Activated CD4-positive, alpha-beta memory T cell treated with anti-CD3 and anti-CD28 coated beads for 36 hours (primary cell): ENCODE measurements at regions not wholly inside any gene's neighbourhood (a gene's known extent, or its start where the extent isn't known, plus 50 kb on each side); places are given as distances from the start of the nearest gene placed in this dataset.
"Not testable (repeated sequence)": the region's sequence is repeated elsewhere in the genome, so short reads cannot be mapped to it uniquely, and the experiment has no call there.

ENCODE experiments used
- CTCF ChIA-PET: fragments of 350-600 bp; sonication (Branson Sonifier 250); formaldehyde crosslinking; loops from one replicate; lab custom pipeline; 2021; ENCODE audit warnings: antibody characterized with exemption, inconsistent platforms; lab: Charles Lee
- POLR2A ChIA-PET: fragments of 350-600 bp; sonication (Branson Sonifier 250); formaldehyde crosslinking; loops from one replicate; lab custom pipeline; 2021; ENCODE audit warnings: antibody characterized with exemption; lab: Charles Lee
- DNase-seq: peaks from one replicate; pipeline ENCODE4 v3.0.0-alpha.2; 2020
- H3K27ac Mint-ChIP-seq: one replicate; pipeline ENCODE4 v1.8.0; 2021; ENCODE audit warnings: mixed read lengths
- H3K27me3 Mint-ChIP-seq: one replicate; pipeline ENCODE4 v1.8.0; 2021; ENCODE audit warnings: mixed read lengths
- H3K36me3 Mint-ChIP-seq: one replicate; pipeline ENCODE4 v1.8.0; 2021; ENCODE audit warnings: mixed read lengths
- H3K4me1 Mint-ChIP-seq: one replicate; pipeline ENCODE4 v1.8.0; 2021; ENCODE audit warnings: low read depth, mixed read lengths
- H3K4me3 Mint-ChIP-seq: one replicate; pipeline ENCODE4 v1.8.0; 2021; ENCODE audit warnings: mild to moderate bottlenecking, mixed read lengths
- H3K9me3 Mint-ChIP-seq: one replicate; pipeline ENCODE4 v1.8.0; 2021; ENCODE audit warnings: mixed read lengths
- intact Hi-C: fragments of 100-400 bp; cut with micrococcal nuclease; formaldehyde crosslinking; loops from one replicate; pipeline ENCODE4 v1.15.1; 2023

GRCh38 chr6:114626226-114626625, 283.4 kb upstream of the HS3ST5 start:
- DNase-seq, intact Hi-C loops, H3K4me1 Mint-ChIP-seq, H3K27me3 Mint-ChIP-seq, CTCF ChIA-PET, H3K4me3 Mint-ChIP-seq, POLR2A ChIA-PET, H3K36me3 Mint-ChIP-seq, H3K27ac Mint-ChIP-seq: not testable (repeated sequence)
- peaks cover 13% of the 10 kb centered on the region for H3K9me3 Mint-ChIP-seq

- H3K27ac Mint-ChIP-seq, result no peak overlapping the region
- H3K4me3 Mint-ChIP-seq, result no peak overlapping the region
- no peaks in the 10 kb centered on the region for H3K4me1 Mint-ChIP-seq
- no peaks in the 10 kb centered on the region for H3K36me3 Mint-ChIP-seq
- CTCF ChIA-PET, result no interaction called here
- H3K9me3 Mint-ChIP-seq, result no peaks in the 10 kb centered on the region
- POLR2A ChIA-PET, result no interaction called here
- intact Hi-C loops, result no loop called here
- no peak for DNase-seq
- H3K27me3 Mint-ChIP-seq, result no peaks in the 10 kb centered on the region
These were observed 276.9 kb upstream of the HS3ST5 start for GRCh38 chr6:114619621-114620200.

GRCh38 chr6:114611696-114612095, 268.9 kb upstream of the HS3ST5 start:
- H3K27me3 Mint-ChIP-seq, result no peaks in the 10 kb centered on the region
- intact Hi-C loops, result no loop called here
- ChIA-PET POLR2A (no interaction called here), CTCF (no interaction called here)
- no peaks in the 10 kb centered on the region for H3K36me3 Mint-ChIP-seq
- H3K27ac Mint-ChIP-seq, result no peak overlapping the region
- no peaks in the 10 kb centered on the region for H3K4me1 Mint-ChIP-seq
- no peak for DNase-seq
- peaks cover 6% of the 10 kb centered on the region for H3K9me3 Mint-ChIP-seq
- no peak overlapping the region for H3K4me3 Mint-ChIP-seq

- DNase-seq, result no peak
- no peaks in the 10 kb centered on the region for H3K4me1 Mint-ChIP-seq
- peaks cover 8% of the 10 kb centered on the region for H3K9me3 Mint-ChIP-seq
- POLR2A ChIA-PET, result no interaction called here
- H3K27ac Mint-ChIP-seq, result no peak overlapping the region
- no peaks in the 10 kb centered on the region for H3K27me3 Mint-ChIP-seq
- H3K4me3 Mint-ChIP-seq, result no peak overlapping the region
- CTCF ChIA-PET, result no interaction called here
- intact Hi-C loops, result no loop called here
- no peaks in the 10 kb centered on the region for H3K36me3 Mint-ChIP-seq
These were observed 265.3 kb upstream of the HS3ST5 start for GRCh38 chr6:114608091-114608490.

- ChIA-PET CTCF (no interaction called here), POLR2A (no interaction called here)
- DNase-seq, result no peak
- no peaks in the 10 kb centered on the region for H3K4me1 Mint-ChIP-seq
- H3K27me3 Mint-ChIP-seq, result no peaks in the 10 kb centered on the region
- no peak overlapping the region for H3K4me3 Mint-ChIP-seq
- no peak overlapping the region for H3K27ac Mint-ChIP-seq
- H3K9me3 Mint-ChIP-seq, result peaks cover 3% of the 10 kb centered on the region
- no peaks in the 10 kb centered on the region for H3K36me3 Mint-ChIP-seq
- intact Hi-C loops, result no loop called here
These were observed 262.8 kb upstream of the HS3ST5 start for GRCh38 chr6:114605656-114606055.

- no peaks in the 10 kb centered on the region for H3K4me1 Mint-ChIP-seq
- ChIA-PET CTCF (no interaction called here), POLR2A (no interaction called here)
- no peak overlapping the region for H3K27ac Mint-ChIP-seq
- no peak overlapping the region for H3K4me3 Mint-ChIP-seq
- H3K27me3 Mint-ChIP-seq, result no peaks in the 10 kb centered on the region
- no peak for DNase-seq
- peaks cover 2% of the 10 kb centered on the region for H3K9me3 Mint-ChIP-seq
- intact Hi-C loops, result no loop called here
- H3K36me3 Mint-ChIP-seq, result no peaks in the 10 kb centered on the region
These were observed 257.6 kb upstream of the HS3ST5 start for GRCh38 chr6:114600381-114600780.

GRCh38 chr6:114595591-114595990, 252.8 kb upstream of the HS3ST5 start:
- POLR2A ChIA-PET, result no interaction called here
- CTCF ChIA-PET, result no interaction called here
- no peaks in the 10 kb centered on the region for H3K4me1 Mint-ChIP-seq
- intact Hi-C loops, result no loop called here
- no peak overlapping the region for H3K27ac Mint-ChIP-seq
- H3K9me3 Mint-ChIP-seq, result peaks cover 3% of the 10 kb centered on the region
- H3K27me3 Mint-ChIP-seq, result no peaks in the 10 kb centered on the region
- H3K4me3 Mint-ChIP-seq, result no peak overlapping the region
- no peak for DNase-seq
- H3K36me3 Mint-ChIP-seq, result no peaks in the 10 kb centered on the region

- no peaks in the 10 kb centered on the region for H3K4me1 Mint-ChIP-seq
- peaks cover 3% of the 10 kb centered on the region for H3K9me3 Mint-ChIP-seq
- no peaks in the 10 kb centered on the region for H3K27me3 Mint-ChIP-seq
- no peak overlapping the region for H3K4me3 Mint-ChIP-seq
- CTCF ChIA-PET, result no interaction called here
- POLR2A ChIA-PET, result no interaction called here
- DNase-seq, result no peak
- H3K27ac Mint-ChIP-seq, result no peak overlapping the region
- H3K36me3 Mint-ChIP-seq, result no peaks in the 10 kb centered on the region
- intact Hi-C loops, result no loop called here
These were observed 252.4 kb upstream of the HS3ST5 start for GRCh38 chr6:114595186-114595585.

- no peaks in the 10 kb centered on the region for H3K27me3 Mint-ChIP-seq
- no peak overlapping the region for H3K27ac Mint-ChIP-seq
- CTCF ChIA-PET, result no interaction called here
- no peaks in the 10 kb centered on the region for H3K4me1 Mint-ChIP-seq
- POLR2A ChIA-PET, result no interaction called here
- intact Hi-C loops, result no loop called here
- peaks cover 7% of the 10 kb centered on the region for H3K9me3 Mint-ChIP-seq
- H3K4me3 Mint-ChIP-seq, result no peak overlapping the region
- DNase-seq, result no peak
- H3K36me3 Mint-ChIP-seq, result no peaks in the 10 kb centered on the region
These were observed 249.7 kb upstream of the HS3ST5 start for GRCh38 chr6:114592506-114592905.

- DNase-seq, result no peak
- Mint-ChIP-seq H3K27me3 (no peaks in the 10 kb centered on the region), H3K27ac (no peak overlapping the region), H3K4me1 (no peaks in the 10 kb centered on the region), H3K36me3 (no peaks in the 10 kb centered on the region), H3K9me3 (peaks cover 7% of the 10 kb centered on the region), H3K4me3 (no peak overlapping the region)
- ChIA-PET POLR2A (no interaction called here), CTCF (no interaction called here)
- intact Hi-C loops, result no loop called here
These were observed 245.9 kb upstream of the HS3ST5 start for GRCh38 chr6:114588726-114589125.

GRCh38 chr6:114586298-114586697, 243.5 kb upstream of the HS3ST5 start:
- POLR2A ChIA-PET, result no interaction called here

GRCh38 chr6:114581293-114581692, 238.5 kb upstream of the HS3ST5 start:
- CTCF ChIA-PET, result no interaction called here
- Mint-ChIP-seq H3K36me3 (no peaks in the 10 kb centered on the region), H3K4me3 (no peak overlapping the region), H3K27ac (no peak overlapping the region), H3K9me3 (peaks cover 11% of the 10 kb centered on the region), H3K27me3 (no peaks in the 10 kb centered on the region), H3K4me1 (no peaks in the 10 kb centered on the region)
- POLR2A ChIA-PET, result no interaction called here
- DNase-seq, result no peak
- intact Hi-C loops, result no loop called here

More at GRCh38 chr6:114586298-114586697, 243.5 kb upstream of the HS3ST5 start:
- intact Hi-C loops, result no loop called here
- H3K4me3 Mint-ChIP-seq, result no peak overlapping the region
- no peaks in the 10 kb centered on the region for H3K36me3 Mint-ChIP-seq
- DNase-seq, result no peak
- no peaks in the 10 kb centered on the region for H3K27me3 Mint-ChIP-seq
- no peak overlapping the region for H3K27ac Mint-ChIP-seq
- CTCF ChIA-PET, result no interaction called here
- H3K4me1 Mint-ChIP-seq, result no peaks in the 10 kb centered on the region
- H3K9me3 Mint-ChIP-seq, result peaks cover 14% of the 10 kb centered on the region

- no peak for DNase-seq
- Mint-ChIP-seq H3K36me3 (no peaks in the 10 kb centered on the region), H3K4me1 (no peaks in the 10 kb centered on the region), H3K9me3 (peaks cover 11% of the 10 kb centered on the region), H3K27ac (no peak overlapping the region), H3K27me3 (no peaks in the 10 kb centered on the region), H3K4me3 (no peak overlapping the region)
- POLR2A ChIA-PET, result no interaction called here
- intact Hi-C loops, result no loop called here
- CTCF ChIA-PET, result no interaction called here
These were observed 238.1 kb upstream of the HS3ST5 start for GRCh38 chr6:114580882-114581281.
